H9 (cell line): ENCODE measurements at regions not wholly inside any gene's neighbourhood (a gene's known extent, or its start where the extent isn't known, plus 50 kb on each side); places are given as distances from the start of the nearest gene placed in this dataset.

Source experiments
- DNase-seq: peaks from one replicate; pipeline ENCODE4 v3.0.0-alpha.2; 2017
- H2AFZ ChIP-seq: one replicate; pipeline ENCODE4 v1.6.1; 2013; ENCODE audit warnings: mild to moderate bottlenecking, low read length, control low read depth, moderate library complexity
- H2AK5ac ChIP-seq: 2 replicates; pipeline ENCODE4 v1.6.1; 2013; ENCODE audit warnings: low read length, control low read depth, mixed read lengths; ENCODE audit not compliant: insufficient read length
- H2BK120ac ChIP-seq: one replicate; pipeline ENCODE4 v1.6.1; 2013; ENCODE audit warnings: low read depth, mild to moderate bottlenecking, low read length, control low read depth, inconsistent platforms; ENCODE audit not compliant: poor library complexity, severe bottlenecking
- H2BK12ac ChIP-seq: 2 replicates; pipeline ENCODE4 v1.6.1; 2013; ENCODE audit warnings: low read length, control low read depth, mixed read lengths, low read depth; ENCODE audit not compliant: insufficient read length
- H2BK15ac ChIP-seq: 2 replicates; pipeline ENCODE4 v1.6.1; 2013; ENCODE audit warnings: low read depth, low read length, control low read depth
- H2BK20ac ChIP-seq: one replicate; pipeline ENCODE4 v1.6.1; 2013; ENCODE audit warnings: low read depth, mild to moderate bottlenecking, low read length, control low read depth, inconsistent platforms; ENCODE audit not compliant: poor library complexity, severe bottlenecking
- H2BK5ac ChIP-seq: 2 replicates; pipeline ENCODE4 v1.6.1; 2013; ENCODE audit warnings: low read length, control low read depth, mixed read lengths; ENCODE audit not compliant: insufficient read length
- H3K14ac ChIP-seq: 2 replicates; pipeline ENCODE4 v1.6.1; 2013; ENCODE audit warnings: low read length, control low read depth; ENCODE audit not compliant: insufficient read depth
- H3K18ac ChIP-seq: 2 replicates; pipeline ENCODE4 v1.6.1; 2013; ENCODE audit warnings: low read depth, mild to moderate bottlenecking, mixed read lengths, low read length, control low read depth; ENCODE audit not compliant: insufficient read length
- H3K23ac ChIP-seq: 2 replicates; pipeline ENCODE4 v1.6.1; 2013; ENCODE audit warnings: low read length, control low read depth, mixed read lengths, low read depth; ENCODE audit not compliant: insufficient read length
- H3K23me2 ChIP-seq: 2 replicates; pipeline ENCODE4 v1.6.1; 2013; ENCODE audit warnings: low read depth, mild to moderate bottlenecking, mixed read lengths, low read length, control low read depth; ENCODE audit not compliant: insufficient read length, poor library complexity, severe bottlenecking
- H3K27ac ChIP-seq: 2 replicates; pipeline ENCODE4 v1.5.1; 2013; ENCODE audit warnings: low read length, control low read depth, mixed read lengths, low read depth; ENCODE audit not compliant: insufficient read length
- H3K27me3 ChIP-seq: 2 replicates; pipeline ENCODE4 v1.6.1; 2013; ENCODE audit warnings: low read length, control low read depth, inconsistent platforms; ENCODE audit not compliant: insufficient read depth
- H3K4ac ChIP-seq: 2 replicates; pipeline ENCODE4 v1.6.1; 2013; ENCODE audit warnings: low read depth, mild to moderate bottlenecking, control low read depth, inconsistent platforms, low read length, moderate library complexity
- H3K4me1 ChIP-seq: 2 replicates; pipeline ENCODE4 v1.6.1; 2013; ENCODE audit warnings: low read length, control low read depth, inconsistent platforms; ENCODE audit not compliant: insufficient read depth
- H3K4me2 ChIP-seq: 2 replicates; pipeline ENCODE4 v1.6.1; 2013; ENCODE audit warnings: low read length, control low read depth, mixed read lengths; ENCODE audit not compliant: insufficient read length, insufficient read depth
- H3K56ac ChIP-seq: 2 replicates; pipeline ENCODE4 v1.6.1; 2013; ENCODE audit warnings: low read depth, mild to moderate bottlenecking, mixed read lengths, low read length, control low read depth; ENCODE audit not compliant: insufficient read length
- H3K79me1 ChIP-seq: 2 replicates; pipeline ENCODE4 v1.6.1; 2013; ENCODE audit warnings: low read depth, mild to moderate bottlenecking, moderate library complexity, low read length, control low read depth, inconsistent platforms; ENCODE audit not compliant: insufficient read depth, poor library complexity, severe bottlenecking
- H3K79me2 ChIP-seq: 2 replicates; pipeline ENCODE4 v1.6.1; 2013; ENCODE audit warnings: low read length, control low read depth, inconsistent platforms; ENCODE audit not compliant: insufficient read depth
- H3K9ac ChIP-seq: 2 replicates; pipeline ENCODE4 v1.6.1; 2013; ENCODE audit warnings: low read length, control low read depth, mixed read lengths; ENCODE audit not compliant: insufficient read length; ENCODE audit errors: extremely low read depth
- H3K9me3 ChIP-seq: one replicate; pipeline ENCODE4 v1.6.1; 2013; ENCODE audit warnings: low read depth, low read length, inconsistent platforms; ENCODE audit not compliant: control insufficient read depth
- H3T11ph ChIP-seq: one replicate; pipeline ENCODE4 v1.6.1; 2013; ENCODE audit warnings: mild to moderate bottlenecking, low read length, control low read depth, inconsistent platforms
- H4K20me1 ChIP-seq: one replicate; pipeline ENCODE4 v1.6.1; 2013; ENCODE audit not compliant: control insufficient read depth, insufficient read length, insufficient read depth
- H4K5ac ChIP-seq: 2 replicates; pipeline ENCODE4 v1.6.1; 2013; ENCODE audit warnings: low read depth, mild to moderate bottlenecking, mixed read lengths, low read length, control low read depth; ENCODE audit not compliant: insufficient read length
- H4K8ac ChIP-seq: replicated peaks from 2 replicates; pipeline ENCODE4 v1.6.1; 2013; ENCODE audit warnings: low read length, control low read depth, mixed read lengths, low read depth; ENCODE audit not compliant: insufficient read length
- H4K91ac ChIP-seq: 2 replicates; pipeline ENCODE4 v1.6.1; 2013; ENCODE audit warnings: low read depth, mild to moderate bottlenecking, moderate library complexity, mixed read lengths, low read length, control low read depth; ENCODE audit not compliant: insufficient read length
- H3K27ac Mint-ChIP-seq, 3 experiments: 2 replicates in 2 of 3; 3 replicates in 1 of 3; pipeline ENCODE4 v1.8.0; 2020 to 2021; ENCODE audit warnings: mixed read lengths in 3 of 3, mild to moderate bottlenecking in 1 of 3, moderate library complexity in 1 of 3
- H3K27me3 Mint-ChIP-seq: 2 replicates; pipeline ENCODE4 v1.8.0; 2021; ENCODE audit warnings: low read depth, mild to moderate bottlenecking, moderate library complexity, mixed read lengths
- H3K36me3 Mint-ChIP-seq, 3 experiments: 2 replicates in 2 of 3; 3 replicates in 1 of 3; pipeline ENCODE4 v1.8.0; 2020 to 2021; ENCODE audit warnings: low read depth in 3 of 3, mixed read lengths in 3 of 3; ENCODE audit not compliant: insufficient read depth in 1 of 3
- H3K4me1 Mint-ChIP-seq, 2 experiments: 2 replicates each; pipeline ENCODE4 v1.8.0; 2020; ENCODE audit warnings: mixed read lengths in 2 of 2
- H3K4me3 Mint-ChIP-seq, 2 experiments: 2 replicates in 1 of 2; 3 replicates in 1 of 2; pipeline ENCODE4 v1.8.0; 2020 to 2021; ENCODE audit warnings: mild to moderate bottlenecking in 2 of 2, mixed read lengths in 2 of 2, moderate library complexity in 1 of 2
- H3K9me3 Mint-ChIP-seq, 2 experiments: 2 replicates in 1 of 2; 3 replicates in 1 of 2; pipeline ENCODE4 v1.8.0; 2020; ENCODE audit warnings: mild to moderate bottlenecking in 2 of 2, mixed read lengths in 2 of 2, moderate library complexity in 1 of 2
- CTCF ChIP-seq: fragments of 200-600 bp; sonication (generic); conservative IDR thresholded peaks from 3 replicates; pipeline ENCODE4 v1.8.0; 2021; ENCODE audit warnings: antibody characterized with exemption, mild to moderate bottlenecking
- WGBS: extraction: QIAGEN DNeasy Blood & Tissue Kit; methylation state at CpG from one replicate; pipeline ENCODE4 v1.1.7; 2013; ENCODE audit warnings: missing lambda C conversion rate, low lambda C conversion rate, mixed read lengths; ENCODE audit not compliant: insufficient read length; ENCODE audit errors: extremely low coverage; 5-methylcytosine and 5-hydroxymethylcytosine counted together

- no peak overlapping the region for H3K18ac ChIP-seq
- no peak overlapping the region for H3K14ac ChIP-seq
- no peak overlapping the region for H3K56ac ChIP-seq
- H3K9ac ChIP-seq: no peak overlapping the region
- TF ChIP-seq CTCF: no peak
- no peak for DNase-seq
- H2AFZ ChIP-seq: no peak overlapping the region
- H3K23ac ChIP-seq: no peak overlapping the region
- H3K36me3 Mint-ChIP-seq: peaks cover 0 to 15% (median 3%) of the 10 kb centered on the region in 3 experiments; a peak in 5 of 7 replicates
- H3K79me1 ChIP-seq: no peaks in the 10 kb centered on the region
- H2AK5ac ChIP-seq: no peak overlapping the region
- H4K91ac ChIP-seq: no peak overlapping the region
- H3K27ac Mint-ChIP-seq: peak overlapping the region in 2 of 3 experiments; percentile 55 to 87; a peak in 2 of 7 replicates
- H3K4ac ChIP-seq: no peak overlapping the region
- no peak overlapping the region for H2BK5ac ChIP-seq
- H2BK20ac ChIP-seq: no peak overlapping the region
- H4K5ac ChIP-seq: no peak overlapping the region
- WGBS: no CpG with 5 or more reads among the region's 7 CpGs
- H3K9me3 ChIP-seq: no peaks in the 10 kb centered on the region
- no peaks in the 10 kb centered on the region for H3K27me3 ChIP-seq
- H3K27me3 Mint-ChIP-seq: no peaks in the 10 kb centered on the region
- no peak overlapping the region for H3K4me2 ChIP-seq
- no peaks in the 10 kb centered on the region for H3K79me2 ChIP-seq
- no peak overlapping the region for H3T11ph ChIP-seq
- no peak overlapping the region for H3K27ac ChIP-seq
- H3K4me1 Mint-ChIP-seq: peaks cover 8 to 18% of the 10 kb centered on the region in 2 experiments
- H3K23me2 ChIP-seq: no peaks in the 10 kb centered on the region
- no peak overlapping the region for H3K4me3 Mint-ChIP-seq
- H2BK15ac ChIP-seq: no peak overlapping the region
- no peak overlapping the region for H4K8ac ChIP-seq
- peaks cover 8 to 15% of the 10 kb centered on the region in 2 experiments; a peak in 4 of 5 replicates for H3K9me3 Mint-ChIP-seq
- no peaks in the 10 kb centered on the region for H3K4me1 ChIP-seq
- no peaks in the 10 kb centered on the region for H4K20me1 ChIP-seq
- no peak overlapping the region for H2BK12ac ChIP-seq
- no peak overlapping the region for H2BK120ac ChIP-seq
Measured at GRCh38 chr12:38507839-38508238, 191.3 kb downstream of the ALG10B start.
